H1 (cell line): ENCODE measurements at regions not wholly inside any gene's neighbourhood (a gene's known extent, or its start where the extent isn't known, plus 50 kb on each side); places are given as distances from the start of the nearest gene placed in this dataset.

Experiments used
- ASH2L ChIP-seq: fragments of 200-600, 300-600 bp; sonication (generic); IDR thresholded peaks from one replicate; pipeline ENCODE4 v1.7.1; 2017; ENCODE audit warnings: low read length
- BCL11A ChIP-seq, 2 experiments: IDR thresholded peaks; one replicate each; pipeline ENCODE4 v1.6.1; 2011; ENCODE audit warnings: low read depth in 2 of 2, low read length in 2 of 2, mild to moderate bottlenecking in 2 of 2
- CTBP2 ChIP-seq: IDR thresholded peaks from 2 replicates; pipeline ENCODE4 v1.7.0; 2011; ENCODE audit warnings: borderline replicate concordance, mild to moderate bottlenecking, moderate library complexity, mixed read lengths, low read length; ENCODE audit not compliant: insufficient read depth, insufficient read length
- FOSL1 ChIP-seq: IDR thresholded peaks from 2 replicates; pipeline ENCODE4 v1.6.1; 2011; ENCODE audit warnings: mild to moderate bottlenecking, low read depth, low read length, moderate library complexity; ENCODE audit not compliant: insufficient read depth
- RAD21 ChIP-seq, 2 experiments: IDR thresholded peaks in 1 of 2; conservative IDR thresholded peaks in 1 of 2; 2 replicates each; pipeline ENCODE4 v1.6.1; 2011; ENCODE audit warnings: low read depth in 2 of 2, low read length in 2 of 2, improper control_type of control experiment in 1 of 2, inconsistent platforms in 1 of 2, mild to moderate bottlenecking in 1 of 2, moderate library complexity in 1 of 2
- SUZ12 ChIP-seq: fragments of 200-600 bp; sonication (generic); IDR thresholded peaks from 2 replicates; pipeline ENCODE4 v1.6.1; 2012; ENCODE audit warnings: mild to moderate bottlenecking, inconsistent platforms, low read length, moderate library complexity, mixed read lengths
- TBP ChIP-seq: IDR thresholded peaks from 2 replicates; pipeline ENCODE4 v1.6.1; 2011; ENCODE audit warnings: low read depth, low read length, improper control_type of control experiment
- YY1 ChIP-seq: IDR thresholded peaks from 2 replicates; pipeline ENCODE4 v1.6.1; 2011; ENCODE audit warnings: low read depth, mild to moderate bottlenecking, low read length

- TF ChIP-seq CTBP2 (no peak), RAD21 (IDR thresholded peaks at IDR 0.05 in 1 of 2, conservative IDR thresholded peaks at IDR 0.05 in 1 of 2; ENCODE audit: low read depth in 2 of 2, low read length in 2 of 2) (peak; percentile 35 to 53; a peak in 3 of 4 replicates), YY1 (no peak), BCL11A (IDR thresholded peaks at IDR 0.05; ENCODE audit: low read depth in 2 of 2, low read length in 2 of 2) (no peak), SUZ12 (no peak), TBP (no peak), ASH2L (no peak), FOSL1 (no peak)
- TF ChIP-seq, all 59 proteins: peak for 3
Measured at GRCh38 chr20:23165307-23165750, 79.2 kb upstream of the CD93 start (continued).
